Peyer's patch (tissue), 4 donors: ENCODE measurements at regions not wholly inside any gene's neighbourhood (a gene's known extent, or its start where the extent isn't known, plus 50 kb on each side); places are given as distances from the start of the nearest gene placed in this dataset.

ENCODE experiments used
- POLR2A ChIP-seq, 2 donors: fragments of 450-650 bp; IDR thresholded peaks; one replicate each; pipeline ENCODE4 v1.5.1; 2017; ENCODE audit warnings: antibody characterized with exemption in 2 of 2, mild to moderate bottlenecking in 2 of 2, moderate library complexity in 2 of 2
- TF ChIP-seq, protein P1 (sequence below), 6 experiments: fragments of 450-650 bp in 4 of 6; fragments of 200-600 bp in 2 of 6; sonication (generic) in 1 of 6; IDR thresholded peaks; one replicate each; pipeline ENCODE4 v1.5.1; 2017 to 2019; ENCODE audit warnings: antibody characterized with exemption in 6 of 6, mild to moderate bottlenecking in 3 of 6, moderate library complexity in 1 of 6

DNA sequence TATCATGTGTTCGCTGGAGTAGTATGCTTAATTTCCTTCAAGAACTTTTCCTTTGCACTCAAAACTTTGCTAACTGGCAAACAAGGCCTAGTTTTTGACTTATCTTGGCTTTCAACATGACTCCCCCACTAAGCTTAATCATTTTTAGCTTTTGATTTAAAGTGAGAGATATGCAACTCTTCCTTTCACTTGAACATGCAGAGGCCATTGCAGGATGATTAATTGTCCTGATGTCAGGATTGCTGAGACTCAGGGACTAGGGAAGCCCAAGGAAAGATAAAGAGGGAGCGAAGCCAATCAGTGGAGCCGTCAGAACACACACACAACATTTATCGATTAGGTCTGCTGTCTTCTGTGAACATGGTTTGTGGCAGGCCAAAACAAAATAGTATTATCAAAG lies 491.4 kb downstream of the CBLN4 start:
- TF ChIP-seq, protein P1, sequence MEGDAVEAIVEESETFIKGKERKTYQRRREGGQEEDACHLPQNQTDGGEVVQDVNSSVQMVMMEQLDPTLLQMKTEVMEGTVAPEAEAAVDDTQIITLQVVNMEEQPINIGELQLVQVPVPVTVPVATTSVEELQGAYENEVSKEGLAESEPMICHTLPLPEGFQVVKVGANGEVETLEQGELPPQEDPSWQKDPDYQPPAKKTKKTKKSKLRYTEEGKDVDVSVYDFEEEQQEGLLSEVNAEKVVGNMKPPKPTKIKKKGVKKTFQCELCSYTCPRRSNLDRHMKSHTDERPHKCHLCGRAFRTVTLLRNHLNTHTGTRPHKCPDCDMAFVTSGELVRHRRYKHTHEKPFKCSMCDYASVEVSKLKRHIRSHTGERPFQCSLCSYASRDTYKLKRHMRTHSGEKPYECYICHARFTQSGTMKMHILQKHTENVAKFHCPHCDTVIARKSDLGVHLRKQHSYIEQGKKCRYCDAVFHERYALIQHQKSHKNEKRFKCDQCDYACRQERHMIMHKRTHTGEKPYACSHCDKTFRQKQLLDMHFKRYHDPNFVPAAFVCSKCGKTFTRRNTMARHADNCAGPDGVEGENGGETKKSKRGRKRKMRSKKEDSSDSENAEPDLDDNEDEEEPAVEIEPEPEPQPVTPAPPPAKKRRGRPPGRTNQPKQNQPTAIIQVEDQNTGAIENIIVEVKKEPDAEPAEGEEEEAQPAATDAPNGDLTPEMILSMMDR (IDR thresholded peaks at IDR 0.05), result no peak
- TF ChIP-seq POLR2A (IDR thresholded peaks at IDR 0.05), result no peak
